Left lung (tissue), 4 donors: ENCODE measurements at regions not wholly inside any gene's neighbourhood (a gene's known extent, or its start where the extent isn't known, plus 50 kb on each side); places are given as distances from the start of the nearest gene placed in this dataset.

Experiments
- ATAC-seq: fragments of 200-7000 bp; cut with Tn5 transposase; one replicate; pipeline ENCODE4 v1.9.1; 2020; ENCODE audit warnings: moderate library complexity
- DNase-seq, 4 donors: peaks; one replicate each; pipeline ENCODE4 v3.0.0-alpha.2; 2013 to 2020
- H3K27ac ChIP-seq, 2 donors: fragments of 200-600 bp; sonication (generic) in 1 of 2; one replicate each; pipeline versions ENCODE4 v1.5.0 to v1.8.0; 2020 to 2021
- H3K27me3 ChIP-seq, 2 donors: fragments of 200-600 bp; sonication (generic) in 1 of 2; one replicate each; pipeline versions ENCODE4 v1.5.0 to v1.8.0; 2020 to 2021
- H3K36me3 ChIP-seq, 2 donors: fragments of 200-600 bp; sonication (generic) in 1 of 2; one replicate each; pipeline versions ENCODE4 v1.5.0 to v1.8.0; 2020 to 2021
- H3K4me1 ChIP-seq, 2 donors: fragments of 200-600 bp; one replicate each; pipeline ENCODE4 v1.8.0; 2021
- H3K4me3 ChIP-seq, 2 donors: fragments of 200-600 bp; sonication (generic) in 1 of 2; one replicate each; pipeline versions ENCODE4 v1.5.0 to v1.8.0; 2020 to 2021; ENCODE audit warnings: mild to moderate bottlenecking in 1 of 2
- H3K9me3 ChIP-seq, 2 donors: fragments of 200-600 bp; sonication (generic) in 1 of 2; one replicate each; pipeline versions ENCODE4 v1.5.0 to v1.8.0; 2020 to 2021
- CTCF ChIP-seq, 2 donors: fragments of 200-600 bp; sonication (generic) in 1 of 2; IDR thresholded peaks; one replicate each; pipeline versions ENCODE4 v1.5.0 to v1.8.0; 2021; ENCODE audit warnings: antibody characterized with exemption in 2 of 2
- intact Hi-C, 2 donors: fragments of 100-400 bp; cut with DNase I; formaldehyde crosslinking; loops; one replicate each; pipeline versions ENCODE4 v1.11.2 to v1.14.2; 2022
- donor health status: DM: no; HTN: yes; CAD: no.
- donor health status: DM: no; HTN: no; CAD: no.

- Histone ChIP-seq H3K27ac (no peak overlapping the region), H3K27me3 (no peaks in the 10 kb centered on the region), H3K9me3 (no peaks in the 10 kb centered on the region), H3K4me1 (peaks cover 0 to 9% of the 10 kb centered on the region in 2 donors), H3K36me3 (no peaks in the 10 kb centered on the region), H3K4me3 (no peak overlapping the region)
- ATAC-seq (peak; percentile 43), DNase-seq (no peak)
- intact Hi-C loops, result no loop called here
- no peak for TF ChIP-seq CTCF (IDR thresholded peaks at IDR 0.05)
Measured at GRCh38 chr22:22111267-22111751, 128.7 kb upstream of the TOP3B start.

- peak; percentile 73 for ATAC-seq
- DNase-seq, result peak in 2 of 4 donors; percentile 4 to 64
- H3K27me3 ChIP-seq, result no peaks in the 10 kb centered on the region
- intact Hi-C loops, result no loop called here
- no peak overlapping the region for H3K4me3 ChIP-seq
- peaks cover 0 to 9% of the 10 kb centered on the region in 2 donors for H3K4me1 ChIP-seq
- no peaks in the 10 kb centered on the region for H3K36me3 ChIP-seq
- no peaks in the 10 kb centered on the region for H3K9me3 ChIP-seq
- no peak overlapping the region for H3K27ac ChIP-seq
- TF ChIP-seq CTCF (IDR thresholded peaks at IDR 0.05), result peak; percentile 8 to 35
Measured at GRCh38 chr22:22110548-22111266, 128.1 kb upstream of the TOP3B start.

GRCh38 chr22:22109693-22110466 lies 127.3 kb upstream of the TOP3B start:
- Histone ChIP-seq H3K27me3 (no peaks in the 10 kb centered on the region), H3K9me3 (no peaks in the 10 kb centered on the region), H3K4me3 (no peak overlapping the region), H3K36me3 (no peaks in the 10 kb centered on the region), H3K27ac (no peak overlapping the region), H3K4me1 (peaks cover 0 to 9% of the 10 kb centered on the region in 2 donors)
- ATAC-seq (no peak), DNase-seq (no peak)
- TF ChIP-seq CTCF (IDR thresholded peaks at IDR 0.05), result no peak
- intact Hi-C loops, result no loop called here

- H3K27ac ChIP-seq, result no peak overlapping the region
- ATAC-seq, result no peak
- H3K36me3 ChIP-seq, result no peaks in the 10 kb centered on the region
- peaks cover 0 to 6% of the 10 kb centered on the region in 2 donors for H3K27me3 ChIP-seq
- H3K9me3 ChIP-seq, result no peaks in the 10 kb centered on the region
- no peak for TF ChIP-seq CTCF (IDR thresholded peaks at IDR 0.05)
- peaks cover 0 to 13% of the 10 kb centered on the region in 2 donors for H3K4me1 ChIP-seq
- DNase-seq, result no peak
- H3K4me3 ChIP-seq, result no peak overlapping the region
- intact Hi-C loops, result no loop called here
Measured at GRCh38 chr22:22106855-22107254, 124.3 kb upstream of the TOP3B start.

GRCh38 chr22:22105364-22105763 lies 122.8 kb upstream of the TOP3B start:
- intact Hi-C loops, result no loop called here

More at GRCh38 chr22:22105364-22105763, 122.8 kb upstream of the TOP3B start:
- Histone ChIP-seq H3K36me3 (no peaks in the 10 kb centered on the region), H3K4me1 (peaks cover 0 to 5% of the 10 kb centered on the region in 2 donors), H3K27ac (no peak overlapping the region), H3K27me3 (peaks cover 0 to 6% of the 10 kb centered on the region in 2 donors), H3K9me3 (no peaks in the 10 kb centered on the region), H3K4me3 (no peak overlapping the region)
- TF ChIP-seq CTCF (IDR thresholded peaks at IDR 0.05), result no peak
- ATAC-seq (no peak), DNase-seq (no peak)
